ENCODE measurements at regions not wholly inside any gene's neighbourhood (a gene's known extent, or its start where the extent isn't known, plus 50 kb on each side); places are given as distances from the start of the nearest gene placed in this dataset.
A peak's percentile ranks its signal among the peaks of the same experiment; 100 is the strongest.

DNA sequence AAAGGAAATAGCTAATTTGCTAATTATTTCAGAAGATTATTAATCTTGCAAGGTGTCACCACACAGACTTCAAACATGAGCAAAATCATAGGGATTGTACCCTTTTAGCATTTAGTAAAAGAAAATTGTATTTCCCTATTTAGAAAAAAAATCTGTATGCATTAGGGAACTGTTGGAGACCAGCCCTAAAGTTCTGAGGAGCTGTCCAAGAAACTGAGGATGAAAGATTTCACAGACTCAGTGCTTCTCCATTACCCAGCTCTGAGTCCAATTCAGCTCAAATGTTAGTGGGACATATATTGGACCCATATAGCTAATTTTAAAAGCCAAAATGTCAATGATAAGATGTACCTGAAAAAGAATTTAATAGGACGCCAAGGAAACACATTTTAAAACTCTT is 271.7 kb downstream of the SNX10 start:
- RAD21 ChIA-PET (ENCODE audit: low non-redundant PET in 1 of 2, low total read pairs in 2 of 2, uncharacterized antibody in 2 of 2, unreplicated experiment in 2 of 2) = no interaction called here
- intact Hi-C loops (cut with micrococcal nuclease) = no loop called here
- Histone ChIP-seq H3K27me3 (ENCODE audit: insufficient read depth, low read length) (no peaks in the 10 kb centered on the region), H3K9ac (ENCODE audit: low read length) (no peak overlapping the region), H3K4me2 (ENCODE audit: low read length) (no peak overlapping the region), H2AFZ (ENCODE audit: low read depth, low read length, poor library complexity, severe bottlenecking) (no peak overlapping the region), H3K4me1 (ENCODE audit: control insufficient read depth in 1 of 2, insufficient read depth in 2 of 2, low read length in 2 of 2) (peaks cover 3 to 10% of the 10 kb centered on the region in 2 experiments; a peak in 3 of 4 replicates), H4K20me1 (ENCODE audit: insufficient read depth) (no peaks in the 10 kb centered on the region), H3K9me2 (ENCODE audit: insufficient read depth) (no peaks in the 10 kb centered on the region), H3K4me3 (replicated peaks in 1 of 2; ENCODE audit: low read depth in 1 of 2, low read length in 2 of 2) (no peak overlapping the region), H3K79me2 (ENCODE audit: insufficient read depth, low read length) (no peaks in the 10 kb centered on the region), H3K27ac (ENCODE audit: low read depth, low read length) (no peak overlapping the region), H3K36me3 (ENCODE audit: control insufficient read depth in 1 of 2, insufficient read depth in 2 of 2, low read length in 2 of 2) (no peaks in the 10 kb centered on the region), H3K9me3 (ENCODE audit: control insufficient read depth in 1 of 2, insufficient read depth in 1 of 2, low read depth in 1 of 2, low read length in 2 of 2) (no peaks in the 10 kb centered on the region)
- CTCF ChIA-PET = interaction anchor here (1.0 kb wide), 1 partner anchor 13 kb away, joined by 3 read pairs; no protein-coding TSS in a partner anchor
- POLR2A ChIA-PET = no interaction called here
- DNase-seq (ENCODE audit: low read depth, low spot score) = no peak
- ATAC-seq = no peak
- TF ChIP-seq, protein P1, sequence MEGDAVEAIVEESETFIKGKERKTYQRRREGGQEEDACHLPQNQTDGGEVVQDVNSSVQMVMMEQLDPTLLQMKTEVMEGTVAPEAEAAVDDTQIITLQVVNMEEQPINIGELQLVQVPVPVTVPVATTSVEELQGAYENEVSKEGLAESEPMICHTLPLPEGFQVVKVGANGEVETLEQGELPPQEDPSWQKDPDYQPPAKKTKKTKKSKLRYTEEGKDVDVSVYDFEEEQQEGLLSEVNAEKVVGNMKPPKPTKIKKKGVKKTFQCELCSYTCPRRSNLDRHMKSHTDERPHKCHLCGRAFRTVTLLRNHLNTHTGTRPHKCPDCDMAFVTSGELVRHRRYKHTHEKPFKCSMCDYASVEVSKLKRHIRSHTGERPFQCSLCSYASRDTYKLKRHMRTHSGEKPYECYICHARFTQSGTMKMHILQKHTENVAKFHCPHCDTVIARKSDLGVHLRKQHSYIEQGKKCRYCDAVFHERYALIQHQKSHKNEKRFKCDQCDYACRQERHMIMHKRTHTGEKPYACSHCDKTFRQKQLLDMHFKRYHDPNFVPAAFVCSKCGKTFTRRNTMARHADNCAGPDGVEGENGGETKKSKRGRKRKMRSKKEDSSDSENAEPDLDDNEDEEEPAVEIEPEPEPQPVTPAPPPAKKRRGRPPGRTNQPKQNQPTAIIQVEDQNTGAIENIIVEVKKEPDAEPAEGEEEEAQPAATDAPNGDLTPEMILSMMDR (IDR thresholded peaks at IDR 0.05 in 2 of 3, conservative IDR thresholded peaks at IDR 0.05 in 1 of 3; ENCODE audit: borderline replicate concordance in 1 of 3, insufficient read depth in 1 of 3, low read depth in 2 of 3, low read length in 2 of 3) = no peak
- TF ChIP-seq POLR2A (IDR thresholded peaks at IDR 0.05; ENCODE audit: borderline replicate concordance, extremely low read depth, insufficient read depth, insufficient read length) (no peak), CBX3 (IDR thresholded peaks at IDR 0.05; ENCODE audit: low read depth) (no peak), POLR2AphosphoS5 (IDR thresholded peaks at IDR 0.05; ENCODE audit: low read depth, low read length) (no peak), RAD21 (IDR thresholded peaks at IDR 0.05; ENCODE audit: low read depth) (no peak)
- no TSS peak for BruUV-seq (replicated peaks)

DNA sequence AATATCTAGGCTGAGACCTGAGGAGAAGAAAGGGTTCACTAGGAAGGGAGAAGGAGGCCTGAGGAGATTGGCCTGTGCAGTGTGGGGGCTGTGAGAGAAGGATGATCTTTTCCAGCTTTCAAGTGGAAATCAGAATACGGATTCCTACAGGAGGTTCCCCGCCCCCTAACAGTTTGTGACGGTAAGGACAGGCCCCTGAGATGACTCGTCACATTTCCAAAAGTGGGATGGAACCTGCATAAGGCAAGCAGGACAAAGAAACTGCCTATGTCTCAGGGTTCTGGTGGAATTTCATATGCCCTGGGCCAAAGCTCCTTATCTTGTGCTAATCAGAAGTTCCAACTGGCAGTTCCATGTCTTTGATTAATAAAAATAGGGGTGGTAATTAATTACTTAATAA is 275.6 kb downstream of the SNX10 start:
- H3K4me1 ChIP-seq (ENCODE audit: control insufficient read depth in 1 of 2, insufficient read depth in 2 of 2, low read length in 2 of 2) = peaks cover 3 to 10% of the 10 kb centered on the region in 2 experiments; a peak in 3 of 4 replicates
- peak overlapping the region; percentile 23; the same call in 1 of the 2 replicates for H3K4me2 ChIP-seq (ENCODE audit: low read length)
- no peaks in the 10 kb centered on the region for H3K9me2 ChIP-seq (ENCODE audit: insufficient read depth)
- no peaks in the 10 kb centered on the region for H4K20me1 ChIP-seq (ENCODE audit: insufficient read depth)
- ChIA-PET CTCF (no interaction called here), POLR2A (interaction anchor here (0.9 kb wide), 1 partner anchor 11 kb away, joined by 3 read pairs; no protein-coding TSS in a partner anchor), RAD21 (ENCODE audit: low non-redundant PET in 1 of 2, low total read pairs in 2 of 2, uncharacterized antibody in 2 of 2, unreplicated experiment in 2 of 2) (interaction anchor here in 1 of 2 experiments (0.5 kb wide), 1 partner anchor 100 kb away, joined by 3 read pairs; no protein-coding TSS in a partner anchor)
- no TSS peak for BruUV-seq (replicated peaks)
- TF ChIP-seq, protein P2, sequence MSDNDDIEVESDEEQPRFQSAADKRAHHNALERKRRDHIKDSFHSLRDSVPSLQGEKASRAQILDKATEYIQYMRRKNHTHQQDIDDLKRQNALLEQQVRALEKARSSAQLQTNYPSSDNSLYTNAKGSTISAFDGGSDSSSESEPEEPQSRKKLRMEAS (IDR thresholded peaks at IDR 0.05) = no peak
- no peak overlapping the region for H3K4me3 ChIP-seq (replicated peaks in 1 of 2; ENCODE audit: low read depth in 1 of 2, low read length in 2 of 2)
- H3K79me2 ChIP-seq (ENCODE audit: insufficient read depth, low read length) = no peaks in the 10 kb centered on the region
- H2AFZ ChIP-seq (ENCODE audit: low read depth, low read length, poor library complexity, severe bottlenecking) = no peak overlapping the region
- H3K9me3 ChIP-seq (ENCODE audit: control insufficient read depth in 1 of 2, insufficient read depth in 1 of 2, low read depth in 1 of 2, low read length in 2 of 2) = no peaks in the 10 kb centered on the region
- DNase-seq (ENCODE audit: low read depth, low spot score) (no peak), ATAC-seq (peak; percentile 80)
- H3K27ac ChIP-seq (ENCODE audit: low read depth, low read length) = no peak overlapping the region
- H3K9ac ChIP-seq (ENCODE audit: low read length) = no peak overlapping the region
- intact Hi-C loops (cut with micrococcal nuclease) = no loop called here
- H3K27me3 ChIP-seq (ENCODE audit: insufficient read depth, low read length) = no peaks in the 10 kb centered on the region
- no peaks in the 10 kb centered on the region for H3K36me3 ChIP-seq (ENCODE audit: control insufficient read depth in 1 of 2, insufficient read depth in 2 of 2, low read length in 2 of 2)
